ENCODE measurements at regions not wholly inside any gene's neighbourhood (a gene's known extent, or its start where the extent isn't known, plus 50 kb on each side); places are given as distances from the start of the nearest gene placed in this dataset.
A peak's percentile ranks its signal among the peaks of the same experiment; 100 is the strongest.

- TF ChIP-seq MAX (CRISPR knock-in tag; IDR thresholded peaks at IDR 0.05) (no peak), NFE2L1 (CRISPR knock-in tag; IDR thresholded peaks at IDR 0.05) (no peak), JUN (CRISPR knock-in tag; IDR thresholded peaks at IDR 0.05) (no peak), PRDM15 (CRISPR knock-in tag; IDR thresholded peaks at IDR 0.05) (no peak), HMGA2 (CRISPR knock-in tag; IDR thresholded peaks at IDR 0.05) (no peak), MXD4 (CRISPR knock-in tag; IDR thresholded peaks at IDR 0.05; ENCODE audit: borderline replicate concordance) (no peak), ARID4B (CRISPR knock-in tag; IDR thresholded peaks at IDR 0.05; ENCODE audit: borderline replicate concordance) (no peak), E2F1 (CRISPR knock-in tag; IDR thresholded peaks at IDR 0.05) (no peak), ELF4 (CRISPR knock-in tag; IDR thresholded peaks at IDR 0.05; ENCODE audit: low read depth) (no peak)
Measured at GRCh38 chr12:124663206-124663605, 95.8 kb upstream of the NCOR2 start (continued).

- Mint-ChIP-seq H3K36me3 (no peaks in the 10 kb centered on the region), H3K27ac (no peak overlapping the region), H3K4me1 (peaks cover 11% of the 10 kb centered on the region), H3K27me3 (ENCODE audit: low read depth) (no peaks in the 10 kb centered on the region), H3K4me3 (no peak overlapping the region), H3K9me3 (peaks cover 21% of the 10 kb centered on the region)
- DNase-seq (ENCODE audit: low spot score) = no peak
- ChIA-PET CTCF (no interaction called here), POLR2A (interaction anchor here (1.0 kb wide), 1 partner anchor 92 kb away, joined by 7 read pairs; no protein-coding TSS in a partner anchor)
- TF ChIP-seq RORB (CRISPR knock-in tag; IDR thresholded peaks at IDR 0.05) (no peak), TEAD1 (CRISPR knock-in tag; IDR thresholded peaks at IDR 0.05) (no peak), IRF2 (CRISPR knock-in tag; IDR thresholded peaks at IDR 0.05; ENCODE audit: borderline replicate concordance, low read depth) (no peak), NFATC4 (CRISPR knock-in tag; IDR thresholded peaks at IDR 0.05) (no peak), MLX (CRISPR knock-in tag; IDR thresholded peaks at IDR 0.05) (no peak), ERG (CRISPR knock-in tag; IDR thresholded peaks at IDR 0.05) (no peak), USF2 (CRISPR knock-in tag; IDR thresholded peaks at IDR 0.05) (no peak), CTCF (IDR thresholded peaks at IDR 0.05) (no peak), ZNF219 (CRISPR knock-in tag; IDR thresholded peaks at IDR 0.05; ENCODE audit: borderline replicate concordance) (no peak), CREM (CRISPR knock-in tag; IDR thresholded peaks at IDR 0.05) (no peak), OVOL2 (CRISPR knock-in tag; IDR thresholded peaks at IDR 0.05; ENCODE audit: borderline replicate concordance) (no peak), GTF2I (CRISPR knock-in tag; conservative IDR thresholded peaks at IDR 0.05) (no peak), PRRX2 (CRISPR knock-in tag; IDR thresholded peaks at IDR 0.05) (no peak), HMGA2 (CRISPR knock-in tag; IDR thresholded peaks at IDR 0.05) (no peak), ZNF423 (CRISPR knock-in tag; IDR thresholded peaks at IDR 0.05) (no peak)
- peak; percentile 41 for ATAC-seq
Measured at GRCh38 chr12:124661341-124661740, 93.9 kb upstream of the NCOR2 start.

Data from WTC11 (cell line).